Neural cell (in vitro differentiated cells): ENCODE measurements at regions not wholly inside any gene's neighbourhood (a gene's known extent, or its start where the extent isn't known, plus 50 kb on each side); places are given as distances from the start of the nearest gene placed in this dataset.

Source experiments
- EP300 ChIP-seq: fragments of 450-650 bp; conservative IDR thresholded peaks from 2 replicates; pipeline ENCODE4 v1.6.1; 2014; ENCODE audit warnings: antibody characterized with exemption, mild to moderate bottlenecking, moderate library complexity; ENCODE audit not compliant: poor library complexity, severe bottlenecking
- EZH2 ChIP-seq: fragments of 200-600, 300-800 bp; shearing (Covaris generic), sonication (generic); IDR thresholded peaks from 2 replicates; pipeline ENCODE4 v1.6.1; 2014; ENCODE audit warnings: antibody characterized with exemption, low read length, borderline replicate concordance, mild to moderate bottlenecking; ENCODE audit not compliant: insufficient read depth, poor library complexity, severe bottlenecking
- MXI1 ChIP-seq: fragments of 450-650 bp; conservative IDR thresholded peaks from 2 replicates; pipeline ENCODE4 v1.6.1; 2014; ENCODE audit warnings: antibody characterized with exemption, mild to moderate bottlenecking; ENCODE audit not compliant: poor library complexity, severe bottlenecking
- POLR2AphosphoS5 ChIP-seq: IDR thresholded peaks from 2 replicates; pipeline ENCODE4 v1.6.1; 2012
- RAD21 ChIP-seq: fragments of 450-650 bp; conservative IDR thresholded peaks from 2 replicates; pipeline ENCODE4 v1.6.1; 2014; ENCODE audit warnings: antibody characterized with exemption, mild to moderate bottlenecking, moderate library complexity
- REST ChIP-seq: IDR thresholded peaks from 2 replicates; pipeline ENCODE4 v1.6.1; 2012; ENCODE audit warnings: borderline replicate concordance
- SMC3 ChIP-seq: fragments of 450-650 bp; conservative IDR thresholded peaks from 2 replicates; pipeline ENCODE4 v1.6.1; 2014; ENCODE audit warnings: antibody characterized with exemption, mild to moderate bottlenecking, moderate library complexity; ENCODE audit not compliant: poor library complexity
- TAF1 ChIP-seq: IDR thresholded peaks from 2 replicates; pipeline ENCODE4 v1.6.1; 2012; ENCODE audit warnings: low read depth
- TF ChIP-seq, protein P1 (sequence below): fragments of 450-650 bp; IDR thresholded peaks from 2 replicates; pipeline ENCODE4 v1.5.1; 2014; ENCODE audit warnings: antibody characterized with exemption, mild to moderate bottlenecking, moderate library complexity; ENCODE audit not compliant: poor library complexity, severe bottlenecking

DNA sequence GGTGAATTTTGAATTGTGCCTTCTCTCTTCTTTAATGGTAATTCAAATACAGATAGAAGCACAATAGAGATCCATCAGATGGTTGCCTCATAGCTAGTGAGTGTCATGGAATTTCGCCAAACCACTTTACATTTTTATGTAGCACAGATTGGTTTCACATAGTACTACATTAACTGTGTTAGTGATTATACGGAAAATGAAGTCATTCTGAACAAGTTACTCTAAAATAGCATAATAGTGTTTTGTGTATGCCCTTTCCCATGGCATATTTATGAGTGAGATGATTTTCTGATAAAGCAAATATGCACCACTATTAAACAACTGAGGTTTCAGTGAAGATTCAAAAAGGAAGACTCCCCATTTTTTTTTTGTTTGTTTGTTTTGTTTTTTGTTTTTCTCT is 1623.5 kb downstream of the PCDH9 start:
- TF ChIP-seq EZH2 (no peak), TAF1 (no peak), POLR2AphosphoS5 (no peak), EP300 (no peak), MXI1 (no peak), REST (no peak), RAD21 (no peak), SMC3 (no peak)
- TF ChIP-seq, protein P1, sequence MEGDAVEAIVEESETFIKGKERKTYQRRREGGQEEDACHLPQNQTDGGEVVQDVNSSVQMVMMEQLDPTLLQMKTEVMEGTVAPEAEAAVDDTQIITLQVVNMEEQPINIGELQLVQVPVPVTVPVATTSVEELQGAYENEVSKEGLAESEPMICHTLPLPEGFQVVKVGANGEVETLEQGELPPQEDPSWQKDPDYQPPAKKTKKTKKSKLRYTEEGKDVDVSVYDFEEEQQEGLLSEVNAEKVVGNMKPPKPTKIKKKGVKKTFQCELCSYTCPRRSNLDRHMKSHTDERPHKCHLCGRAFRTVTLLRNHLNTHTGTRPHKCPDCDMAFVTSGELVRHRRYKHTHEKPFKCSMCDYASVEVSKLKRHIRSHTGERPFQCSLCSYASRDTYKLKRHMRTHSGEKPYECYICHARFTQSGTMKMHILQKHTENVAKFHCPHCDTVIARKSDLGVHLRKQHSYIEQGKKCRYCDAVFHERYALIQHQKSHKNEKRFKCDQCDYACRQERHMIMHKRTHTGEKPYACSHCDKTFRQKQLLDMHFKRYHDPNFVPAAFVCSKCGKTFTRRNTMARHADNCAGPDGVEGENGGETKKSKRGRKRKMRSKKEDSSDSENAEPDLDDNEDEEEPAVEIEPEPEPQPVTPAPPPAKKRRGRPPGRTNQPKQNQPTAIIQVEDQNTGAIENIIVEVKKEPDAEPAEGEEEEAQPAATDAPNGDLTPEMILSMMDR: no peak
